H9 (cell line): ENCODE measurements at regions not wholly inside any gene's neighbourhood (a gene's known extent, or its start where the extent isn't known, plus 50 kb on each side); places are given as distances from the start of the nearest gene placed in this dataset.

Experiments used
- DNase-seq: peaks from one replicate; pipeline ENCODE4 v3.0.0-alpha.2; 2017
- H2AFZ ChIP-seq: one replicate; pipeline ENCODE4 v1.6.1; 2013; ENCODE audit warnings: mild to moderate bottlenecking, low read length, control low read depth, moderate library complexity
- H2AK5ac ChIP-seq: 2 replicates; pipeline ENCODE4 v1.6.1; 2013; ENCODE audit warnings: low read length, control low read depth, mixed read lengths; ENCODE audit not compliant: insufficient read length
- H2BK120ac ChIP-seq: one replicate; pipeline ENCODE4 v1.6.1; 2013; ENCODE audit warnings: low read depth, mild to moderate bottlenecking, low read length, control low read depth, inconsistent platforms; ENCODE audit not compliant: poor library complexity, severe bottlenecking
- H2BK12ac ChIP-seq: 2 replicates; pipeline ENCODE4 v1.6.1; 2013; ENCODE audit warnings: low read length, control low read depth, mixed read lengths, low read depth; ENCODE audit not compliant: insufficient read length
- H2BK15ac ChIP-seq: 2 replicates; pipeline ENCODE4 v1.6.1; 2013; ENCODE audit warnings: low read depth, low read length, control low read depth
- H2BK20ac ChIP-seq: one replicate; pipeline ENCODE4 v1.6.1; 2013; ENCODE audit warnings: low read depth, mild to moderate bottlenecking, low read length, control low read depth, inconsistent platforms; ENCODE audit not compliant: poor library complexity, severe bottlenecking
- H2BK5ac ChIP-seq: 2 replicates; pipeline ENCODE4 v1.6.1; 2013; ENCODE audit warnings: low read length, control low read depth, mixed read lengths; ENCODE audit not compliant: insufficient read length
- H3K14ac ChIP-seq: 2 replicates; pipeline ENCODE4 v1.6.1; 2013; ENCODE audit warnings: low read length, control low read depth; ENCODE audit not compliant: insufficient read depth
- H3K18ac ChIP-seq: 2 replicates; pipeline ENCODE4 v1.6.1; 2013; ENCODE audit warnings: low read depth, mild to moderate bottlenecking, mixed read lengths, low read length, control low read depth; ENCODE audit not compliant: insufficient read length
- H3K23ac ChIP-seq: 2 replicates; pipeline ENCODE4 v1.6.1; 2013; ENCODE audit warnings: low read length, control low read depth, mixed read lengths, low read depth; ENCODE audit not compliant: insufficient read length
- H3K23me2 ChIP-seq: 2 replicates; pipeline ENCODE4 v1.6.1; 2013; ENCODE audit warnings: low read depth, mild to moderate bottlenecking, mixed read lengths, low read length, control low read depth; ENCODE audit not compliant: insufficient read length, poor library complexity, severe bottlenecking
- H3K27ac ChIP-seq: 2 replicates; pipeline ENCODE4 v1.5.1; 2013; ENCODE audit warnings: low read length, control low read depth, mixed read lengths, low read depth; ENCODE audit not compliant: insufficient read length
- H3K27me3 ChIP-seq: 2 replicates; pipeline ENCODE4 v1.6.1; 2013; ENCODE audit warnings: low read length, control low read depth, inconsistent platforms; ENCODE audit not compliant: insufficient read depth
- H3K4ac ChIP-seq: 2 replicates; pipeline ENCODE4 v1.6.1; 2013; ENCODE audit warnings: low read depth, mild to moderate bottlenecking, control low read depth, inconsistent platforms, low read length, moderate library complexity
- H3K4me1 ChIP-seq: 2 replicates; pipeline ENCODE4 v1.6.1; 2013; ENCODE audit warnings: low read length, control low read depth, inconsistent platforms; ENCODE audit not compliant: insufficient read depth
- H3K4me2 ChIP-seq: 2 replicates; pipeline ENCODE4 v1.6.1; 2013; ENCODE audit warnings: low read length, control low read depth, mixed read lengths; ENCODE audit not compliant: insufficient read length, insufficient read depth
- H3K56ac ChIP-seq: 2 replicates; pipeline ENCODE4 v1.6.1; 2013; ENCODE audit warnings: low read depth, mild to moderate bottlenecking, mixed read lengths, low read length, control low read depth; ENCODE audit not compliant: insufficient read length
- H3K79me1 ChIP-seq: 2 replicates; pipeline ENCODE4 v1.6.1; 2013; ENCODE audit warnings: low read depth, mild to moderate bottlenecking, moderate library complexity, low read length, control low read depth, inconsistent platforms; ENCODE audit not compliant: insufficient read depth, poor library complexity, severe bottlenecking
- H3K79me2 ChIP-seq: 2 replicates; pipeline ENCODE4 v1.6.1; 2013; ENCODE audit warnings: low read length, control low read depth, inconsistent platforms; ENCODE audit not compliant: insufficient read depth
- H3K9ac ChIP-seq: 2 replicates; pipeline ENCODE4 v1.6.1; 2013; ENCODE audit warnings: low read length, control low read depth, mixed read lengths; ENCODE audit not compliant: insufficient read length; ENCODE audit errors: extremely low read depth
- H3K9me3 ChIP-seq: one replicate; pipeline ENCODE4 v1.6.1; 2013; ENCODE audit warnings: low read depth, low read length, inconsistent platforms; ENCODE audit not compliant: control insufficient read depth
- H3T11ph ChIP-seq: one replicate; pipeline ENCODE4 v1.6.1; 2013; ENCODE audit warnings: mild to moderate bottlenecking, low read length, control low read depth, inconsistent platforms
- H4K20me1 ChIP-seq: one replicate; pipeline ENCODE4 v1.6.1; 2013; ENCODE audit not compliant: control insufficient read depth, insufficient read length, insufficient read depth
- H4K5ac ChIP-seq: 2 replicates; pipeline ENCODE4 v1.6.1; 2013; ENCODE audit warnings: low read depth, mild to moderate bottlenecking, mixed read lengths, low read length, control low read depth; ENCODE audit not compliant: insufficient read length
- H4K8ac ChIP-seq: replicated peaks from 2 replicates; pipeline ENCODE4 v1.6.1; 2013; ENCODE audit warnings: low read length, control low read depth, mixed read lengths, low read depth; ENCODE audit not compliant: insufficient read length
- H4K91ac ChIP-seq: 2 replicates; pipeline ENCODE4 v1.6.1; 2013; ENCODE audit warnings: low read depth, mild to moderate bottlenecking, moderate library complexity, mixed read lengths, low read length, control low read depth; ENCODE audit not compliant: insufficient read length
- H3K27ac Mint-ChIP-seq, 3 experiments: 2 replicates in 2 of 3; 3 replicates in 1 of 3; pipeline ENCODE4 v1.8.0; 2020 to 2021; ENCODE audit warnings: mixed read lengths in 3 of 3, mild to moderate bottlenecking in 1 of 3, moderate library complexity in 1 of 3
- H3K27me3 Mint-ChIP-seq: 2 replicates; pipeline ENCODE4 v1.8.0; 2021; ENCODE audit warnings: low read depth, mild to moderate bottlenecking, moderate library complexity, mixed read lengths
- H3K36me3 Mint-ChIP-seq, 3 experiments: 2 replicates in 2 of 3; 3 replicates in 1 of 3; pipeline ENCODE4 v1.8.0; 2020 to 2021; ENCODE audit warnings: low read depth in 3 of 3, mixed read lengths in 3 of 3; ENCODE audit not compliant: insufficient read depth in 1 of 3
- H3K4me1 Mint-ChIP-seq, 2 experiments: 2 replicates each; pipeline ENCODE4 v1.8.0; 2020; ENCODE audit warnings: mixed read lengths in 2 of 2
- H3K4me3 Mint-ChIP-seq, 2 experiments: 2 replicates in 1 of 2; 3 replicates in 1 of 2; pipeline ENCODE4 v1.8.0; 2020 to 2021; ENCODE audit warnings: mild to moderate bottlenecking in 2 of 2, mixed read lengths in 2 of 2, moderate library complexity in 1 of 2
- H3K9me3 Mint-ChIP-seq, 2 experiments: 2 replicates in 1 of 2; 3 replicates in 1 of 2; pipeline ENCODE4 v1.8.0; 2020; ENCODE audit warnings: mild to moderate bottlenecking in 2 of 2, mixed read lengths in 2 of 2, moderate library complexity in 1 of 2
- WGBS: extraction: QIAGEN DNeasy Blood & Tissue Kit; methylation state at CpG from one replicate; pipeline ENCODE4 v1.1.7; 2013; ENCODE audit warnings: missing lambda C conversion rate, low lambda C conversion rate, mixed read lengths; ENCODE audit not compliant: insufficient read length; ENCODE audit errors: extremely low coverage; 5-methylcytosine and 5-hydroxymethylcytosine counted together
- TF ChIP-seq, protein P1 (sequence below): fragments of 200-600 bp; sonication (generic); conservative IDR thresholded peaks from 3 replicates; pipeline ENCODE4 v1.8.0; 2021; ENCODE audit warnings: antibody characterized with exemption, mild to moderate bottlenecking

DNA sequence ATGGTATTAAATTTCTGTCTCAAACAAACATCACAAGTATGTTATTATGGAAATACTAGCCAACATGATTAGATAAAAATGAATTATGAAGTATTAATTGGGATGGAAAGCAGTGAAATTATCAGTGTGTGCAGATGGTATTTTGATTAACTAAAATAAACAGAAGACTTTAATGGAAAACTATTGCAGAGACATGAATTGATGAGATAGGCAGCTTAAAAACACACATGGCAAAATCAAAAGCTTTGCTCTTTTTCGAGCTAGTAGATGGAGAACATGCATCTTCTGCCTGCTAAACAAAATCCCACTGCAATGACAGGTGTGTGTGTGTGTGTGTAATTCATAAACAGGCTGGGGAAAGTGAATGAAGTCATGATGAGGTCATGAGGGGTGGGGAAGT, 426.2 kb downstream of the MTRR start:
- Histone ChIP-seq H3K27ac (no peak overlapping the region), H3K9ac (no peak overlapping the region), H2AFZ (no peak overlapping the region), H3K4me1 (no peaks in the 10 kb centered on the region), H3K23me2 (no peaks in the 10 kb centered on the region), H4K91ac (no peak overlapping the region), H3K56ac (no peak overlapping the region), H3K79me1 (no peaks in the 10 kb centered on the region), H2BK5ac (no peak overlapping the region), H3K14ac (no peak overlapping the region), H4K8ac (no peak overlapping the region), H3K4me2 (no peak overlapping the region), H3T11ph (no peak overlapping the region), H4K5ac (no peak overlapping the region), H2AK5ac (no peak overlapping the region), H3K4ac (no peak overlapping the region), H3K23ac (no peak overlapping the region), H3K79me2 (no peaks in the 10 kb centered on the region), H2BK15ac (no peak overlapping the region), H3K18ac (no peak overlapping the region), H3K27me3 (no peaks in the 10 kb centered on the region), H2BK12ac (no peak overlapping the region), H3K9me3 (no peaks in the 10 kb centered on the region), H2BK20ac (no peak overlapping the region), H4K20me1 (no peaks in the 10 kb centered on the region), H2BK120ac (no peak overlapping the region)
- no peak for DNase-seq
- H3K36me3 Mint-ChIP-seq = no peaks in the 10 kb centered on the region
- no CpG with 5 or more reads among the region's 1 CpG for WGBS
- peaks cover 0 to 3% of the 10 kb centered on the region in 2 experiments; a peak in 1 of 4 replicates for H3K4me1 Mint-ChIP-seq
- H3K27ac Mint-ChIP-seq = no peak overlapping the region
- no peaks in the 10 kb centered on the region; a peak in 2 of 5 replicates for H3K9me3 Mint-ChIP-seq
- no peak overlapping the region; a peak in 1 of 5 replicates for H3K4me3 Mint-ChIP-seq
- TF ChIP-seq, protein P1, sequence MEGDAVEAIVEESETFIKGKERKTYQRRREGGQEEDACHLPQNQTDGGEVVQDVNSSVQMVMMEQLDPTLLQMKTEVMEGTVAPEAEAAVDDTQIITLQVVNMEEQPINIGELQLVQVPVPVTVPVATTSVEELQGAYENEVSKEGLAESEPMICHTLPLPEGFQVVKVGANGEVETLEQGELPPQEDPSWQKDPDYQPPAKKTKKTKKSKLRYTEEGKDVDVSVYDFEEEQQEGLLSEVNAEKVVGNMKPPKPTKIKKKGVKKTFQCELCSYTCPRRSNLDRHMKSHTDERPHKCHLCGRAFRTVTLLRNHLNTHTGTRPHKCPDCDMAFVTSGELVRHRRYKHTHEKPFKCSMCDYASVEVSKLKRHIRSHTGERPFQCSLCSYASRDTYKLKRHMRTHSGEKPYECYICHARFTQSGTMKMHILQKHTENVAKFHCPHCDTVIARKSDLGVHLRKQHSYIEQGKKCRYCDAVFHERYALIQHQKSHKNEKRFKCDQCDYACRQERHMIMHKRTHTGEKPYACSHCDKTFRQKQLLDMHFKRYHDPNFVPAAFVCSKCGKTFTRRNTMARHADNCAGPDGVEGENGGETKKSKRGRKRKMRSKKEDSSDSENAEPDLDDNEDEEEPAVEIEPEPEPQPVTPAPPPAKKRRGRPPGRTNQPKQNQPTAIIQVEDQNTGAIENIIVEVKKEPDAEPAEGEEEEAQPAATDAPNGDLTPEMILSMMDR = no peak
- H3K27me3 Mint-ChIP-seq = peaks cover 3% of the 10 kb centered on the region; the same call in 1 of the 2 replicates
